ENCODE measurements at regions not wholly inside any gene's neighbourhood (a gene's known extent, or its start where the extent isn't known, plus 50 kb on each side); places are given as distances from the start of the nearest gene placed in this dataset.
"Not testable (repeated sequence)": the region's sequence is repeated elsewhere in the genome, so short reads cannot be mapped to it uniquely, and the experiment has no call there.

DNA sequence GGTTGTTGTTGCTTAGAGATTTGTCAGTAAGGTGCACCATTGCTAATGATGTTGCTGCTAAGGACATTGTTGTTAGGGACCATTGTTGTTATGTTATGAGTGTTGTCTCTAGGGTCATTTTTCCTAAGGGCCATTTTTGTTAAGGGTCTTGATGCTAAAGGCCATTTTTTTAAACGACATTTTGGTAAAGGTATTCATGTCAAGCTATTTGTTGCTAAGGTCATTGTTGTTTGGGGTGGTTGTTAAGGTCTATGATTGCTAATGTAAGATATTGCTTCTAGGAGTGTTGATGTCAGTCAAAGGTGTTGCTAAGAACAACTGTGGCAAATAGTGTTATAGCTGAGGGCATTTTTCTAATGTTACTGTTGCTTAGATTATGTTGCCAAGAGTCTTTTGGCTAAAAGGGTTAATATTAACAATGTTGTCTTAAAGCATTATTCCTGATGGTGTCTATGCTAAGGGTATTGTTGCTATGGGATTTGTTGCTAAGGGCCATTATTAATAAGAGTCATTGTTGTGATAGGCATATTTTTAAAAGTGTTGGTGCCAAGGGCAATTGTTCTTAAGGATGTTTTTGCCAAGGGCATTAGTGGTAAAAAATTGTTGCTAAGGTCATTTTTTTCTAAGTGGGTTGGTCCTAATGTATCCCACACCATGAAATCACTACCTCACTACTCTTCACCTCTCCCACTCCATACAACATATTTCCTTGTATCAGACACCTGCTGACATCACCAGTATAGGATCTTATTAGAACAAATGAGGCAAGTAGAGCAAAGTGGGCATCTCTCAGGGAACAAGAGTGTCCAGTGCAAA, 56.2 kb downstream of the SPATA31A6 start:
- DNase-seq (ENCODE audit: low spot score): not testable (repeated sequence)

DNA sequence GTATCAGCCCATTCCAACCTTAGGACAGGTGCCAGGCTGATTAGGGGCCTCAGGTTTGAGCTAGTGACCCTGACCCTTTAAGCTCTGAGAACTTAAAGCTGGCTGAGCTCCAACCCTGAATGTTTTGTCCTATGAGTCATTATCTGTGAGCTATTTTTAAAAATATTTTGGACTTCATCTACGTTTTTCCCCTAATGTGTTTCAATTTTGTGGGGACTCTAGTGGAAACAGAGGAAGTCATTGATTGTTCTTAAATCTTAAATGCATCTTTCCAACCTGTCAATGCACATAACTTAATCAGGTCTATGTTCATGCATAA, 56.8 kb downstream of the SPATA31A6 start:
- DNase-seq (ENCODE audit: low spot score): not testable (repeated sequence)

DNA sequence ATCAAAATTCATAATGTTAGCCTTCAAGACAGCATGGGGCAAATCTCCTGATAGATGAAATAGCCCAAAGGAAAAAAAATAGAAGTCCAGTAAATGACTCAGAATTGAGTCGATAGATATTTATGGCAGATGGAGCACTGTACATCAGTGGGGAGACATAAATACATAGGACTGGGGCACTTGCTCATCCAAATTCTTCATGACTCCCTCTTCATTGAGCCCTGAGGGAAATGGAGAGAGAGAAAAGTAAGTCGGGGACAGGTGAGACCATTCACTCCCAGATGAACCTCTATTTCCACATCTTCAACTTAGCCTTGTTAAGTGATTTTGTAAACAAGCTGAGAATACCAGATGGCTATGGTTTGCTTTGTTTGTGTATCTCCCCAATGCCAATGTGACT, 59.8 kb downstream of the SPATA31A6 start:
- not testable (repeated sequence) for DNase-seq (ENCODE audit: low spot score)

DNA sequence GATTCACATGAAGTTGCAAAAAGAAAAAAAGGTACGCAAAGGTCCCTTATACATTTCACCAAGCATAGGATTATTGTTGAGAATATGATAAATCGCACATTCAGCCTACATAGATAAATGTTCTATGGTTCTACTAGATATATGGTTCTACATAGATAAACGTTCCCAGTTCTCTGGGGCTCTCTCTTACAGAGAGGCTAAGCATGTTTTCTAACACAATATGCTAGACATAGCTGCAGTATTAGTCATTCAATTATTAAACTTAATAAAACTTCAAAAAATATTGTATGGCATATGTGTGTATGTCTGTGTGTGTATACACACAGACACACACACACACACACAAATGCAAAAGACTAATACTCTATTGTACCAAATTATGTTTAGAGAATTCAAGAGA, 60.4 kb downstream of the SPATA31A6 start:
- DNase-seq (ENCODE audit: low spot score): not testable (repeated sequence)

DNA sequence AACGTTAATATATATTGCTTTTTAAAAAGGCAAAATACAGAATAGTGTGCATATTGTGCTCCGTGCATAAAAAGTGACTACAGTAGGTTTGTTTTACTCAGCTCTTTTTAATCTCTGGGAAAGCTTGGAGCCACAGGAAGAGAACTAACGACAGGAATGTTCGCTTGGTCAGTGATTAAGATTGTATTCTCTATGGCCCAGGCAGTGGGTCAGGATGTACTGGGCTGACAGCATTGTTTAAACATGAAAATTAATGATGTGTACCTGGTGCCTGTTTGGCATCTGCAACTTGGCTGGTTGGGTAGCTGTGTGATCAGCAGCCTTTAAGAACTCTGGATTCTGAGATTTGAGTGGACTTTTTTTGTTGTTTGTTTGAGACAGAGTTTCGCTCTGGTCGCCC, 85.3 kb downstream of the SPATA31A6 start:
- DNase-seq (ENCODE audit: low spot score): not testable (repeated sequence)

DNA sequence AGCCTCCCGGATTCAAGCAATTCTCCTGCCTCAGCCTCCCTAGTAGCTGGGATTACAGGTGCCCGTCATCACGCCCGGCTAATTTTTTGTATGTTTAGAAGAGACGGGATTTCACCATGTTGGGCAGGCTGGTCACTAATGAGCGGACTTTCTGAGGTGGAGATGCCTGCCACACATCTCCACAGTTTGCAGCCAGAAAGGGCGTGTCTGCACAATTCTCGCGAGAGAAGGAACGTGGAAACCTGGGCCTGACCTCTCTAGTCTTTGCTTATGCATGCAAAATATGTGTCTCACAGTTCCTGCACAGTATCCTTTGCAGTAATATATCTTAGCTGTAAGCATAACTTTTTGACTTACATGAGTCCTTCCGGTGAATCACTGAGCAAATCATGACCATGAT, 85.7 kb downstream of the SPATA31A6 start:
- not testable (repeated sequence) for DNase-seq (ENCODE audit: low spot score)

DNA sequence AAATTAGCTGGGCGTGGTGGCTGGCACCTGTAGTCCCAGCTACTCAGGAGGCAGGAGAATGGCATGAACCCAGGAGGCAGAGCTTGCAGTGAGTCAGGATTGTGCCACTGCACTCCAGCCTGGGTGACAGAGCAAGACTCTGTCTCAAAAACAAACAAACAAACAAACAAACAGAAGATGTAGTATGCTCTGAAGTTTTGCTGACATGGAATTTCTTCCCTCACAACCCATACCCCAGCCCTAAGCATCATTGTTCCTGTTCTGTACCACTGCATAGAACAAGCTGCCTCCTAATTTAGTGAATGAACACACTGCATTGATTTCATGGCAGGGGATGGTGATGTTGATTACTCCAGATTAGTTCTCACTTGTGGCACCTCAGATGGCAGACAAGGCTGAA, 89.7 kb downstream of the SPATA31A6 start:
- not testable (repeated sequence) for DNase-seq (ENCODE audit: low spot score)

DNA sequence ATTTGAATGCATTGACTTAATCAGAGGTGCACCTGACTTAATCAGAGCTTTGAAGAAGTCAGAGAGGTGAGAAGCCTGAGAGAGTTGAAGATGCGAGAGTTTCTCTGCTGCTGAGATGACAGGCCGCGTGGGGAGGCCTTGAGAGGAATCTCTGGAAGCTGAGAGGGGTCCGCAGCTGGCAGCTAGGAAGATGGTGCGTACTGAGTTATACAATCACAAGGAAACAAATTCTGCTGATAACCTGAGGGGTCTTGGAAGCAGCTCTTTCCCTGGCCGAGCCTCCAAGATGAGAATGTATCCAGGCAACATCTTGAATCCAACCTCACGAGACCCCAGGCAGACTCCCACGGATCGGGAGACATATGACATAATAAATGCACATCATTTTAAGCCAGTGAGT, 91.7 kb downstream of the SPATA31A6 start:
- no peak for DNase-seq (ENCODE audit: low spot score)

DNA sequence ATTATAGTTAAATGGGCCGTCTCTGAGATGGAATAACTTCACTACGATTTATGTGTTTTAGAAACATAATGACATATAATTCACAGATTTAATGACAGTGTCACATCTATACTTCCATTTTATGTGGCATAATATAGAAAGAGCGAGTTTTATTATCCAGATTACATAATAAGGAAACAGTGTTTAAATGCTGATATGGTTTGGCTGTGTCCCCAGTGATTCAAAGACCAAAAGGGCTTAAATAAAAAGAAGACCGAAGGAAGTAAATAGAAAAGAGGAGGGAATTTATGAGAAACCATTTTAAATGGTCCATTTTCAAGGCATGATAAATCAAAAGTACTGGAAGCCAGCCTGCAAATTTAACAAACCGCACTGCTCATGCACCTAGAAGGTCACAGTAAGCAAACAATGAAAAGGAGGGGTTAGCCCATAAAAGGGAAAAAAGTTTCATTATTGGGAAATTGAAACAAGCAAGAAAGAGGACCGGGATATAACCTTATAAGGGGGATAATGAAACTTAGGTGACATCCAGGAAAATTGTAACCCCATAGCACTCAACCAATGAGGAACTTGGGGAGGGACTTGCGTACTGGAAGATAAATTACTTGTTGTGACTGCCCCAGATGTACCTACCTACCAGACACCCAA, 99.2 kb downstream of the SPATA31A6 start:
- DNase-seq (ENCODE audit: low spot score): not testable (repeated sequence)

DNA sequence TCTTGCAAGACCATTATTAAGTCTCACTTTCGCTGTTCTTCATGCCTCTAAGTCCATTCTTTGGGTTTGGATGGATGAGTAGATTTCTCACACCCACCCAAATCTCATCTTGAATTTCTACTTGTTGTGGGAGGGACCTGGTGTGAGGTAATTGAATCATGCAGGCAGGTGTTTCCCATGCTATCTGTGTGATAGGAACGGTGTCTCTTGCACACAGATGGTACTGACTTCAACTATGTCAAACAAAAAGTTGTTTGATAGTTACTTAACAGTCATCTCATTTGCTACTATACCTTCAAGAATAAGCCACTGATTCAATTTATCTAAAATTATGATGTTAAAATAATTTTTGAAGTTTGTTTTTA, 99.7 kb downstream of the SPATA31A6 start:
- DNase-seq (ENCODE audit: low spot score): not testable (repeated sequence)

DNA sequence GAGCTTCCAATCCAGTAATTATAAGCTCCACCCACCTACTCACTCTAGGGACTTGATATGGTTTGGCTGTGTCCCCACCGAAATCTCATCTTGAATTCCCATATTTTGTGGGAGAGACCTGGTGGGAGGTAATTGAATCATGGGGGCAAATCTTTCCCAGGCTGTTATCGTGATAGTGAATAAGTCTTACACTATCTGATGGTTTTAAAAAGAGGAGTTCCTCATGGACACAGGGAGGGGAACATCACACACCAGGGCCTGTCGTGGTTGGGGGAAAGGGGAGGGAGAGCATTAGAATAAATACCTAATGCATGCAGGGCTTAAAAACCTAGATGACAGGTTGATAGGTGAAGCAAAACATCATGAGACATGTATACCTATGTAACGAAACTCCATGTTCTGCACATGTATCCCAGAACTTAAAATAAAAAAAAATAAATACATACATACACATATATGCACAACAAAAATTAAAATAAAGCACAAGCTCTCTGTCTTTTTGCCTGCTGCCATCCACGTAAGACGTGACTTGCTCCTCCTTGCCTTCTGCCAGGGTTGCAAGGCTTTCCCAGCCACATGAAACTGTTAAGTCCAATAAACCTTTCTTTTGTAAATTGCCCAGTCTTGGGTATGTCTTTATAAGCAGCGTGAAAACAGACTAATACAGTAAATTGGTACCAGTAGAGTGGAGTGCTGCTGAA, 102.8 kb downstream of the SPATA31A6 start:
- not testable (repeated sequence) for DNase-seq (ENCODE audit: low spot score)

DNA sequence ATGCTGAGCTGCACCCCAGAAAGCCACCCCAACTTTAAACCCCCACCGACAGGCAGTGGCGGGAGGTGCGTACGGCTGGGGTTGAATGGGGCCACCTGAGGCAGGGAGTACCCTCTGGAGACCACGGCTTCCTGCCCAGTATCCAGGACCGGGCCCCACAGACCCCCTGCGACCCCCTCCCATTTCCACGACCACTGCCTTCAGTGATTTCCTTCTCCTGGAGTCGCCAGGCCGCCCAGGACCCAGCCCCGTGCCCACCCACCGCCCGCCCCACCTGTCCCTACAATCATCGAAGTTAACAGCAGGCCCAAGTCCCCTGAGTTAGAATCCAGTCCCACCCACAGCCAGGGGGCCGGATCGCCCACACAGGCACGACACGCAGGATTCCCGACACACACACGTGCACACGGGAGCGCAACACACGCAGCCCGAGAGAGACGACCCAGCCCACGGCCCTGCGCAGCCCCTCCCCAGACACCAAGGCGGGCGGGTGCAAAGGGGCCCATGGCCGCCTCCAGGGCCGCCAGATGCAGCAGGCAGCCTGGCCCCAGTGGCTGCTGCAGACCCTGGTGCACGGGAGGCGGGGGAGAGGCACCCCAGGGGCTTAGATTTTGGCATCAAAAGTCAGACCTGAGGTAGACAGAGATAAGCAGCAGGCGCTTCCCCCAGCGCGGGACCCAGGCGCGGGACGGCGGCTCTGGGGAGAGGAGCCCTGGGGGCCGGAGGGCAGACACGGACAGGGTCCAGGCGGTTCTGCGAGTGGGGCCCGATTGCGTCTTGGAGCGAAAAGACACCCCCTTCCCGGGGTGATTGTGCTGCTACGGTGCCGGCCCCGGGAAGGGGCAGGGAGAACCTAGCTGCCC, 104.8 kb downstream of the SPATA31A6 start:
- DNase-seq (ENCODE audit: low spot score): not testable (repeated sequence)

DNA sequence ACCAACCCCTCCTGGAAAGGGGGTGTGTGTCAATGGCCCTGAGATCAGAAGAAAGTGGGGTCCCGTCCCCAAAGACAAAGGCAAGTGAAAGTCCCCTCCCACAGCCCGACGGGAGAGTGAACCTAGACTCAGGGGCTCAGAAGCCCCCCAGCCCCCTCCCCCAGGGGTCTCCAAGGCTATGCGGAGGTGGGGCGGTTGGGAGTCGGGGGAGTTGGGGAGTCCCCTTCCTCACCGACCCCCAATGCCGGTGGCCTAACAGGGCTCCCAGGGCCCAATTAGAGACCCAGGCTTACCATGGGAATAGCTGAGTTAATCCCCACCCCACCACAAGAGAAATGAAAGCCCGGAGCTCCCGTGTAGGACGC, 105.4 kb downstream of the SPATA31A6 start:
- not testable (repeated sequence) for DNase-seq (ENCODE audit: low spot score)

DNA sequence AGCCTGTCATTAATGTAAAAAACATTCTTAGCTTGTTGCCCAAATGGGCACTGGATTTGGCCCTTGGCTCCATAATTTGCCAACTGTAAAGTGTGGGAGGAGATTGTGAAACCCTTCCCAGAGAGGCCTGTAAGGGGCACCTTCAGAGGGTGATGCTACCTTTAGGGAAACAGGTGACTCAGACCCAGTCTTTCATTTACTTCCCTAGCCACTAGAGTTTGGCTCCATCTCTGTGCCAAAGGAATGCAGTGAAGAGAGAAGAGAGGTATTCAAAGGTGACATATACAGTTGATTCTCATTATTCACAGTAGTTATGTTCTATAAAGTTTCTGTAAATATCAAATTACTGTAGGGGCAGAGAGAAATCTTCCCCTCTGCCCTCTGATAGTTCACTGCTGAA, 116.7 kb downstream of the SPATA31A6 start:
- not testable (repeated sequence) for DNase-seq (ENCODE audit: low spot score)

DNA sequence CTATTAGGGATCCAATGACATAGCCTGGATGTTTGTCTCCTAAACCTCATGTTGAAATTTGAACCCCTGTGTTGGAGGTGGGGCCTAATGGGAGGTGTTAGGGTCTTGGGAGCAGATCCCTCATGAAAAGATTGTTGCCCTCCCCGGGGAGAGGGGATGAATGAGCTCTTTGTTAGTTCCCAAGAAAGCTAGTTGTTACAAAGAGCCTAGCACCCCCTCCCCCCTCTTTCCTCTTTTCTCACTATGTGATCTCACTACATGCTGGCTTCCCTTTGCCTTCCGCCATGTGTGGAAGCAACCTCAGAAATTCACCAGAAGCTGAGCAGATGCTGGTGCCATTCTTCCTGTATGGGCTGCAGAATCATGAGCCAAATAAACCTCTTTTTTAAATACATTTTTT, 123.2 kb downstream of the SPATA31A6 start:
- not testable (repeated sequence) for DNase-seq (ENCODE audit: low spot score)

DNA sequence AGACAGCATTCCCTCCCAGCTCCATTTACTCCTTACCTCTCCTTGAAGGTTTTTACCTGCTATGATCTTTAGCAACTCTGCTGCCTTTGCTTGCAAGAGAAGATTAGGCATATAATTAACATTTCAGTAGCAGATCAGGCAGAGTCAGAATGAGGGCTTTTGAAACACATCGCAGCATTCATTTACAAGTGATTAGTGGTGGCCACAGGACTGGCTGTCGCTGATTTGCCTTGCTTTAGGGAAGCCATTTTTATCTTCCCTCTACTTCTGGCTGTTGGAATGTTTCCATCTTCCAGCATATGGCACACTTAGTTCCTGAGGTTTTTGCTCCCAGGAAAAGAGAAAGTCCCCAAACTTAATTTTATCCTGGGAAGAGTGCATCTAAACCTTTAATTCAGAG, 124.0 kb downstream of the SPATA31A6 start:
- not testable (repeated sequence) for DNase-seq (ENCODE audit: low spot score)

DNA sequence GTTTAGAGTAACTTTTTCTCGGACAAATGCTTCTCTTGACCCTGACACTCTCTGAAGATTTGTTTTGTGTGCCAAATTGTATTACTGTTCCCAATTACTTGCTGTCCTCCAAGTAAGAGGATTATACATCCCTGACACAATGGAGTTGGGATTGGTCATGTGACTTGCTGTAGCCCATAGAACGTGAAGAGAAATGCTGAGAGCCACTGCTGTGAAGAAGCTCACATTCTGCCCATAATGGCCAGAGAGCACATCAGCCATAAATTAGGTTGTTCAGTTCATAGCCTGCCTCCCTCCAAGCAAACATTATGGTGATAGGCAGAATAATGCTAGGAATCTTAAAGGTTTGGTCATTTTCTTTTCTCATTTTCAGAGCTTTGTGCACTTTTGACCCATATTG, 127.5 kb downstream of the SPATA31A6 start:
- DNase-seq (ENCODE audit: low spot score): not testable (repeated sequence)

DNA sequence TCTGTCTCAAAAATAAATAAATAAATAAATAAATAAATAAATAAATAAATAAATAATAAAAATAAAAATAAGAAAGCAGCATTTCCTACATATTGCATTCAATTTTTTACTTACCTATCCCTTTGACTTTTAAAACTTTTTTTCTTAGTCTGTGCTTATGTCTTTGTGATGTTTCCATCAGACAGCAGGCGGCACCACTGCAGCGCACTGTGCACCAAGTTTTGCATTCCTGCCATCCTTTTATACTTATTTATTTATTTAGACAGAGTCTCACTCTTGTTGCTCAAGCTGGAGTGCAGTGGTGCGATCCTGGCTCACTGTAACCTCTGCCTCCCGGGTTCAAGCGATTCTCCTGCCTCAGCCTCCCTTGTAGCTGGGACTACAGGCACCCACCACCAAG, 132.6 kb downstream of the SPATA31A6 start:
- not testable (repeated sequence) for DNase-seq (ENCODE audit: low spot score)

DNA sequence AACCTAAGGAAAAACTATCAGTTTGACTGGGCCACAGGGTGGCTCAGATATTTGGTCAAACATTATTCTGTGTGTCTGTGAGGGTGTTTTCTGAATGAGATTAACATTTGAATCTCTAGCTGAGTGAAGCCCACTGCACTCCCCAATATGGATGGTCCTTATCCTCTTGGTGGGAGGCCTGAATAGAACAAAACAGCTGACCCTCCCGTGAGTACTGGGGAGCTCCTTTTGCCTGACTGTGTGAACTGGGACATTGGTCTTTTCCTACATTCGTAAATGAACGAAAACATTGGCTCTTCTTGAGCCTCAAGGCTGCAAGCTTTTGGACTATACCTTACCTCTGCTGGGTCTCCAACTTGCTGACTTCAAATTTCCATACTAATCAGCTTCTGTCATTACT, 134.2 kb downstream of the SPATA31A6 start:
- DNase-seq (ENCODE audit: low spot score): not testable (repeated sequence)

DNA sequence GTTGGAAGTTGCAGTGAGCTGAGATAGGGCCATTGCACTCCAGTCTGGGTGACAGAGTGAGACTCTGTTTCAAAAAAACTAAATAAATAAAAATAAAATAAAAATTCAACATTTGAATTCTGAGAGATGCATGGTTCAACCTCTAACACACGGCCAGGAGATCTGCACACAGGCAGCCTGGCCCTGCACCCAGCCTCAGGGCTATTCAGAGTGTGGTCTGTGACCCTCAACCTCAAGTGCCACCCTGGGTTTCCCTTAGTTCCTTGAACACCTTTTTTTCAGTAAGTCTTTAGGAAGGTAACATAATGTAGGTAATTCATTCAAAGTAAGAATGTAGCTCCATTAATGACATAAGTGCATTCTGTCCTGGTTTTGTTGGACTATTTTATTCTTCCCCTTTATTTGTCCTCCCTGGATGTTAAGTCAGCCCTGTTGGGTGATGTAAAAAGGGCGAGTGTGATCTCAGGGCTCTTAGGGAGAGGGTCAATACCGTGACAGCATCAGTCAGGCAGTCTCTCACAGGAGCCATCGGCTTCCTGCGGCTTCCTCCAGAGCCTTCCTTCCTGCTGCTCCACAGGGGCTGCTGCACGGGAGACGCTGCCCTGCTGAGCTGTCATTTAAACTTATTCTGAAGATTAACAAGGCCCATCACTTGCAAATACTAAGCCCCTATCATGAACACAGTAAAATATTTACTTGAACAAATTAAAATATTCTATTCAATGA, 139.8 kb downstream of the SPATA31A6 start:
- DNase-seq (ENCODE audit: low spot score): not testable (repeated sequence)

DNA sequence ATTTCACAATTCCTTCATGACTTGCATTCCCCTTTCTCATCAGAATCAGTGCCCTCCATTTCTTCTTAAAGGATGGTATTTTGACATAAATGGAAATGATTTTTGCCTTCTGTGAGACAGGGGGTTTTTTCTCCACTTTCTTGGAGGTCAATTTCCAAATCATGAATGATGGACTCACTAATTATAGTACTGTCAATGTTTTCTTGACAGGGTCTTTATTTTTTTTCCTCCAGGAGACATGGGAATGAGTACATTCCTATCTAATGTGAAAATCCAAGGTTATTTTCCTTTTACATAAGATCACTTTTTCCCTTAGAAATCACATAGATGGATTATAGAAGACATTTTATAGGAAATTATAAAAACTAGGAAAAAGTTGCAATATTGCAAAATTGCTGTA, 141.7 kb downstream of the SPATA31A6 start:
- DNase-seq (ENCODE audit: low spot score): not testable (repeated sequence)
